NCI-H128 (cell line): ENCODE measurements at regions not wholly inside any gene's neighbourhood (a gene's known extent, or its start where the extent isn't known, plus 50 kb on each side); places are given as distances from the start of the nearest gene placed in this dataset.

Source experiments
- DNase-seq: peaks from one replicate; lab custom pipeline; 2025; ENCODE audit not compliant: unreplicated experiment; lab: John Stamatoyannopoulos, UW

DNA sequence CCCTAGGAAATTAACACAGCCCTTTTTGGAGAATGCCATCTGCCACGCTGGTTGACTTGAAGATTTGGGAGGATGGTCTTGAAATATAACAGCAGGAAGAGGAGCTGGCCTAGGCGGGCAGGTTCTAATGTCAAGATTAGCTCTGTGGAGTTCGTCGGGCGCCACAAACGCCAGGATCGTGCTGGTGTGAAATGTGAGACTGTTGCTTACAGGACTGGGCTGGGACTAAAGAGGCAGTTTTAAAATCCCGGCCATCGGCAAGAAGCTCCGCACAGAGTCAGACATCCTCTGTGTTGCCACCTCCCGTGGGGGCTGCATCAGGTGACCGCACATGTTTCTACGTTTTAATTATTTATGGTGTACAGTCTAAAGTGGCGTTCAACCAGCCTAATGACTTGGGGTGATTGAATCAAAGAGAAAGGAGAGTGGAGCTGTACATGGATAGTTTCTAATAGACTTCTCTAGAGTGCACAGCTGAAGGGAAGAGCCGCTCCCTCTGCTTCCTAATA lies 99.4 kb upstream of the BCL11A start:
- DNase-seq, result no peak

DNA sequence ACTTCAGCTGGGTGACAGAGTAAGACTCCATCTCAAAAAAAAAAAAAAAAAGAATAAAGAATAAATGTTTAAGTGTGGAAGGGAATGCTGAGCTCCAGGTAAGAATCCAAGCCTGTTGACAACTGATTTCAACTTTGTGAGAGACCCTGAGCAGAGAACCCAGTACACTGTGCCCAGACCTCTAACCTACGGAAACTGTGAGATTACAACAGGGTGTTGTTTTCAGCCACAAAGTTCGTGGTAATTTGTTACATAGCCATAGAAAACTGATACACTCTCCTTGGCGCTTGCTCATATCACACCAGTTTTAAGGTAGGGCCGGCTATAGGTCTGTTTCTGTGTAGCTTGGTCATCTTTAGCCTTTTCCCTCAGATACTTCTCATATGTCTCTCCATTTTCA lies 98.4 kb upstream of the PAPOLG start:
- no peak for DNase-seq

DNA sequence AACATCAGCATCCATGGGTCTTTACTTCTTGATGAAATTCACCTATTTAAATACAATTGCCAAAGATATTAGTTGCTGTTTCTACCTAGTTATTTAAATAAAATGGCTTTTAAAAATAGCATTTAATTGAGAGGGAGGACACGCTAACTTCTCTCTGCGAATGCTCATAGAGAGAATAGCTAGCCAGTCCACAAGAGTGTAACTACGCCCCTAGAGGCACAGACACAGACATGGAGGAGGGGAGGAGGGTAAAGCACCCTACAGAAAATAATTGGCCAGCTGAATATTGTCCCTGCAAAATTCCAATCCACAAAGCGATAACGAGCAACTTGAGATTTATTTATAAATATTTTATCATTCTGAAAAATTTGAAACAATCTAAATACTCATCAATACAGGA lies 97.0 kb upstream of the PAPOLG start:
- no peak for DNase-seq

DNA sequence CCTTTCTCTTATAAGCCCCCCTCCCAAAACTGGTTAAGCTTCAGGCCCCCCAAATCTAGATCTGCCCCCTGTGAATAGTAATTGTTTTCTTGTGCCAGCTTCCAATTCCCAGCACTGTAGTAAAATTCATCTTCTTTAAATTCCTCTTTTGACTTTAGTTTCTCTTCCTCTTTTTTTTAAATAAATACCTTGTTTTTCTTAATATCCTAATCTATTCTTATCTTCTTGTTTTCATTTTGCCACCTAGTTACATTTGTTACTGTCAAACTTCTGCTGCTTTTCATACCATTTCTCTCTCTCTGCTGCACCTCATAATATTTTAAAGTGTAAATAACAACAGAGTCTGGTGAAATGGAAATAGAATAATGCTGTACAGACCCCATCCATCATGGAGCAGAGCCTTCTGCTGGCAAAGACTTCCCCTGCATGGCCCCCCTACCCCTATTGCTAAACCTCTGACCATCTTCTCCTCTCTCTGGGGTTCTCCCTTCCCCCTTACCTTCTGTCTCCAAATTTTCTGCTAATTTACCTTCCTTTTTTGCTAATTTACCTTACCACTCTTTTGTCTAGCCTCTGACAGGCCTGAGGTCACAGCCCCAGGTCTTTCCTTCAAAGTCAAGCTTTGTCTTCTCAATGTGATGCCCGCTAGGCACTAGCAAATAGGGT lies 94.9 kb upstream of the PAPOLG start:
- no peak for DNase-seq

DNA sequence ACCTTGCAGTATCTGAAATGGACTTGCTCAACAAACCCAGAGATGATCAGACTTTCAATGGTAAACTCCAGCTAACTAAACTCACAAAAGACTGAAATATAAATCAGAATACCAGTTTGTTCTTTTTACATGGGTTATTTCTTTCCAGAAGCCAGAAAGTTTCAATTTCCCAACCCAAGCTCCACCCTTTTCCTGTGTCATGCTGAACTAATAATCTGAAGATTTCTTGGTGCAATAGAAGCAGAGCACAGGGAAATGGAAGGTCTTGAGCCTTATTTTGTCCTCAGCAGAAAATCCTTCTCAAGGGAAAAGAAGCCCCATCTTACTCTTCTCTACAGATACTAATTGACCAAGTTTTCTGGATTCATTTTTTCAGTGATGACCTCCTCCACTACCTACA lies 93.3 kb upstream of the PAPOLG start:
- DNase-seq, result no peak

DNA sequence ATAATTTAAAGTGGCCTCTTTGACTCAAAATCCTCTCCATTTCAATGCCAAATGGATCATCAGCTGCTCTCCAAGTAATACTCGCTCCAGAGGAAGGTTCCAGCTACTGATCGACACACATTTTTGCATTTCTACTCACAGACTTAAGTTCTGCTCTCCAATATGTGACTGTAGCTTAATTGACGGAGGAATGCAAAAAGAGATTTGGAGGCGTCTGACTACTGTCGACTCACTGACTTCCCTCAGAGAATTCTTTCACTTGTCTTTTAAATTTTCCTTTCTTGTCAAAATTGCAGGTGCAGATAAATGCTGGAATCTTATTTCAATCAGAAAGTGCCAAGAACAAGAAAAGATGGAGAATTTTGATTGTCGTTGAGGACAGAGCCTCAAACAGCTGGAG lies 84.1 kb upstream of the PAPOLG start:
- no peak for DNase-seq

DNA sequence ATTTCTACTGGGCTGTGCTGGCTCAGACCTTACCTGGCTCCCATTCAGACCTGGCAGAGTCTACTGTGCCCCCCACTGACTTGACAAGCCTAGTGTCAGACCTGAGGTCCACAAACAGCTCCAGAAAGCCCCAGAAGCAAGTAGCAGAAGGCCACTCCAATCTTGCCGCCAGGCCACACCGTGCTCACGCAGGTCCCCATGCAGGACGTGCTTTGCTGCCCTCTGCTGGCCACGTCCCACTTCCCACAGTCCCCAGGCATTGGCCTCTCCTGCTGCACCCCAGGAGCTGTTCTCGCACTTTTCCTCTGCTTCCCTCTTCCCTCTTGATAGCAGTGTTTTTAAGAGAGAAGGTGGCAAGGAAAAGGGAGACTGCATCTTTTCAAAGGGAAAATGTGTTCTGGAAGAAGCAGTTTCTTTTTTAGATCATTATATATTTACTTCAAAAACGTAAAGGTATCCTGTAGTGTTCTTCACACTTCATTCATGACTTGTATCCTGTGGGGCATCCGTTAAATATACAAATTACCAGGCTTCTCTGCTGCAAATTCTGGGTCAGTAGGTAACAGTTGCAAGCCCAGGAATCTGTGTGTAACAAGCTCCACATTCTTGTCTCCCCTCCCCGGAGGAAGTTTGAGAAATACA lies 81.4 kb upstream of the PAPOLG start:
- no peak for DNase-seq

DNA sequence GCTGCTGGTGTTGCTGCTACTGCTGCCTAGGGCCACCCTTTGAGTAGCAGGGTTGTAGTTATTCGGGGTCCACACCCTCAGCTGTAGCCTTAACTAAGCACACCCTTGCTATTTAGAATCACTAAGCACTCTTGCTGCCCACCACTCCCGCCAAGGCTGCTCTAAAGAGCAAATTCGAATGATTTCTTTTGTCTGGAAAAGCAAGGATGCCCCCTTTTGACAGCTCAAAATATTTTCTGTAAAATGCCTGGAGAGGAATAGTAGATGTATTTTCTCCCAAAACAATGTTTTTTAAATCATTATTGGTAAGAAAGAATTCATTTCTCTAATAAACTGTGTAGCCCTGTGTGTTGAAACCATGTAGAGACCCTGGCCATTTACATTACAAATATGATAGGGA lies 80.8 kb upstream of the PAPOLG start:
- DNase-seq, result no peak

DNA sequence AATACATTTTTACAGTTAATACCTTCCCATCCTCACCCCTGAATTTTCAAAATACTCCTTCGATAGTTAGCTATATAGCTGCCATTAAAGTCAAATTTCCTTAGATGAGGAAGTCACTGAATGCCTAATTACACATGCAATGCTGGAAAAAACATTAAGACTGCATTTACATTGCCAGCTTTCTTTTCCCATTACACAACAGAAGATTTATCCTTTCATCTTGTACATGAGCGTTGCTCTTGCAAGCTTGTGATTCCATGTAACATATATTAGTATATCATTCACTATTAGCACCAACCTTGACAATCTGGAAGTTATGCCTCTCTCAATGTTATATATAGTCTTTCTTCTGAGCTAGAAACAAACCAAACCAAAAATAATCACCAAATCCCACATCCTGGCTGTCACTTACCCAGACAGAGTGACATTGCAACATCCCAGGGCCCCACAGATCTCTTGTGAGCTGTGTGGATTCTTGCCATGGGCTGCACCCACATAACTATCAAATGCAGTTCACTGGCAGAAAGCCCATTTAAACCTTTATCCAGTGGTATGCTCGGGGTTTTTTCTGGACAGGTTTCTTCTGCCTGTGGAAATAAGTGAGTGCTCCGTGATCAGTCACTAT lies 79.2 kb upstream of the PAPOLG start:
- no peak for DNase-seq

DNA sequence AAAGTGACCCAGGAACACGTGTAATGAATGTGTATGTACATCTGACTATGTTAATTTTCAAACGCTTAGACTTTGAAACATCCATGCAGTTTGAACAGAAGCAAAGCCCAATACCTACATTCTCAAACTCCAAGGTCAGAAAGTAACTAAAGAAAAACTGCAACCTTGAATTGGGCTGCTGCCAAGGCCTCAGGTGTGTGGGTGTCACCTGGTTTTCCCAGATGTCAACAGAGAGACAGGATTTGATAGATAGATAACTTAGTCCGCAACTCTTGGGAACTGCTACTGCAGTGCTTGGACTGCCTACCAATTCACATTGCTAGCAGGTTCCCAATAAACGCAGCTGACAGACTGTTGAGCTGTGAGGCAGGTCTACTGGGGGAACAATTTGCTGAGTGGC lies 78.7 kb upstream of the PAPOLG start:
- no peak for DNase-seq

DNA sequence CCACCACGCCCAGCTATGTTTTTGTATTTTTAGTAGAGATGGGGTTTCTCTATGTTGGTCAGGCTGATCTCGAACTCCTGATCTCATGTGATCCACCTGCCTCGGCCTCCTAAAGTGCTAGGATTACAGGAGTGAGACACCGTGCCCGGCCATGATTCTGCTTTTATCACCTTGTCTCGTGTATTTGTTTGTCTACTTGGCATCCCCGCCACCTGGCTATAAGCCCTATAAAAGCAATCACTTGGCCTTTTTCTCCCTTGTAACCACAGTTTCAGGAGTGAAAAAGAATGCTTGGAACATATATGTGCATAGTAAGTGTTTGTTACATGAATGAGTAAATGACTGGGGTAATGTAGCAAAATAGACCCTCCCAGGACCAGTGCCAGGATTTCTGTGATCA lies 77.5 kb upstream of the PAPOLG start:
- no peak for DNase-seq

DNA sequence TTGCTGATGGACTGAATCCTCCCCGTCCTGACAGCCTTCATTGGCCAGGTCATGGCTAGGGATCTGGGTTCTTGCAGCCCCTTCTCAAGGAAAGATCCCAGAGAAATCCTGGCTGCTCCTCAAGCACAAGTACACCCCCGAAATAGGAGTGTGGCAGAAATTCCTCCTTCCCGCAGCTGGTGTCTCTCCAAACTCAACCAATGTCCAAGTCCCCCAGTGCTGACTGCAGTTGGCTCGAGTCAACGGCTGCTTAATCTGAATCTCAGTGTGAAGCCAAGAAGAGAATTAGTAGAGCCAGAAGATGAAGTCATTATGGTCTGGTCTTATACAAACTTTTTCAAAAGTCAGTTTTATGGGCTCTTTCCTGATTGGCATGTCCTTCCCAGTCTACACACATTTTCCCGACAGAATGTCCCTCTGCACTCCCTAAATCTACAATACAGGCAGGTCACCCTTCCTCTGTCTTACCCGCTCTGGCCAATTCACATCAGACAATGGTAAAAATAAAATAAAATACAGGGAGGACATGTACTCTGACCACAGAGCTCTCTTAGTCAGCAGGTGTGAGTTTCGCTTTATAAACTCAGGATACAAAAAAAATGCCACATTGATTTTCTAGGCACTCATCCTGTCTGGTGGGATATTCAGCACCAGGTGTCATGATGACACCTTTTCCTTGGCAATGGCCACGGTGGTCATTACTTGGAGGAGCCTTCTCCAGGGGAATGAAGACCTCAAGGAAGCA lies 76.9 kb upstream of the PAPOLG start:
- DNase-seq, result no peak

DNA sequence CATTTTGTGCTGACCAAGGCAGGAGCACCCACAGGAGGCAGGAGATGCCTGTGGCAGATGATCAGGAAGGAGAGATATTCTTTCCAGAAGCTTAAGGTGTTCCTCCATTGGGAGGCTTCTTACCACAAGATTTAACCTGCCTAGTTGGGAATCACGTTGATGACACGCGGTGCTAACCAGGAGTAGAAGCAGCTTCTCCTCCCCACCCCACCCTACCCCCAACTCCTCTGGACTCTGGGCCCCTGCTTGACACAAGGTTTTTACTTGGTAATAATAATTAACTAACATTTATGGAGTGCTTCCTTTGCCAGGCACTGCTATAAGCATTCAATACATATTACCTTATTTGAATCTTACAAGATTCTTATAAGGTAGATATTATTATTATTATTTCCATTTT lies 62.5 kb upstream of the PAPOLG start:
- DNase-seq, result no peak

DNA sequence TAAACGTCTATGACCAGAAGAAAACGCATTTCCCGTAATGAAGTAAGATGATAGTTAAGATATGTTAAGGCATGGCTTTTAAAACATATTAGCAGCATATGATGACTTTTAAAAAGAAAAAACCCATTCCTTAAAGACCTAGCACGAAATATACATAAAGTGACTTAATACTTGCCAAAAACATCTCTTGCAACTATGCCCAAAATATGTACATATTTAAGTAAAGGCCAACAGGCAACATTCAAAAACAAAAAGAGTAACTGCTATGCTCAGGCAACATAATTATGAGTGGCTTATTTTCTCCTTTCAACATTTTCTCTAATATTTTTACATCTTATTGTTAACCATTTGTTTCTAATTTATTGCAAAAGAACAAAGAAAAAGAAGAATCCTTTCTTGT lies 60.3 kb upstream of the PAPOLG start:
- DNase-seq, result no peak

DNA sequence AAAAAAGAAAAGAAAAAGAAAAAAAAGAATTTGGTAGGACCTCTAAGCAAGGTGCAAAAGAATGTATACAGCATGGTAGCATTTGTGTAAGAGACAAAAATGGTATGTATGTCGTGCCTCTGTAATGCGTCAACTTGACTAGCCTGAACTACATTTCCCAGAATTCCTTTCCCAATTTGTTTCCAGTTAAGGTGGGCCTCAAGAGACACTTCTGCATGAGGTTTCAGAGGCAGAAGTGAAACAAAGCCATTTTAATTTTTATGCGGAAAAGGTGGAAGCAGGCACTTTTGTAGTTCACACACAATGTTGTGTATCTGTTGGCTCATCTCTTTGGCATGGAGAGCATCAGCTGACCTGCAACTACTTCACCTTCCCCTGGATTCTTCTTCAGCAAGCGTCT lies 56.5 kb upstream of the PAPOLG start:
- no peak for DNase-seq

DNA sequence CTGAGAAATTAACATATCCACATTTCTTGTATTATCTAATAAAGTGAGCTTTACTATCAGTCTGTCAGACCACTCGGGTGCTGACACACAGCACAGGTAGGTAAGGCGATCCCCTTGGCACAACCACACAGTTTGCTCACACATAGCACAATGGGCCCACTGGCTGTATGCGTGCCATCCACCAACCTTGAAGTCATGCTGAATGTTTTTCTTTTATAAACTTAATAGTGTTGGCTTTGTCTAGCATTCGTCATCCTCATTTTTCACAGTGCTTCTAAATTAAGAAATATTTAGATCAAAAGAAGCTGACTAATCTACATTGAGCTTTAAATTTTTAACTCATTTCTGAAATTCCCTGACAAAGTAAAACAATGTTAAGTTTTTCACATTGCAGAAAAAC lies 50.0 kb upstream of the PAPOLG start:
- DNase-seq, result no peak
